ENCODE measurements at regions not wholly inside any gene's neighbourhood (a gene's known extent, or its start where the extent isn't known, plus 50 kb on each side); places are given as distances from the start of the nearest gene placed in this dataset.
"Not testable (repeated sequence)": the region's sequence is repeated elsewhere in the genome, so short reads cannot be mapped to it uniquely, and the experiment has no call there.

DNA sequence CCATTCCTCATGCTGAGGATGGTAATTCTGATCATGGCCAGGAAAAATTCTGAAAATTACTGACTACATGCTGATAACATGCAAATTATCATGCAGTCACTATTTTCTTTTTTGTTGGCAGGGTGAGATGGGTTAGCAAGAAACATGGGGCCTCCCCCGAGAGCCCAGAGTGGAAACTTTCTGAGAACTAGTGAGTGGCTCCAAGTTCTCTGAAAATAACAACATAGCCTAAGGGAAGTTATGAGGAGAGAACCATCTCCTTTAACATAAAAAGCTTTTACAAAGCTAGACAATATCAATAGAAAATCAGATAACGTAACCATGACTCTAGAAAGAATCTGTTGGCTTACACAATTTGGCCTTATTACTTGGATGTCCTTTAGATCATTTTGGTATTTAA, 254.2 kb downstream of the PLOD2 start:
- Histone ChIP-seq H3K9me3 (ENCODE audit: control insufficient read depth in 1 of 2, low read length in 2 of 2) (no peaks in the 10 kb centered on the region), H3K4me1 (ENCODE audit: control insufficient read depth in 1 of 2, insufficient read depth in 2 of 2, low read length in 2 of 2) (no peaks in the 10 kb centered on the region), H3K36me3 (ENCODE audit: control insufficient read depth in 1 of 2, insufficient read depth in 2 of 2, low read length in 2 of 2) (no peaks in the 10 kb centered on the region), H3K27ac (ENCODE audit: low read length) (no peak overlapping the region), H3K27me3 (ENCODE audit: low read depth, low read length) (no peaks in the 10 kb centered on the region), H3K4me3 (ENCODE audit: low read depth in 1 of 2, low read length in 2 of 2) (no peak overlapping the region)

DNA sequence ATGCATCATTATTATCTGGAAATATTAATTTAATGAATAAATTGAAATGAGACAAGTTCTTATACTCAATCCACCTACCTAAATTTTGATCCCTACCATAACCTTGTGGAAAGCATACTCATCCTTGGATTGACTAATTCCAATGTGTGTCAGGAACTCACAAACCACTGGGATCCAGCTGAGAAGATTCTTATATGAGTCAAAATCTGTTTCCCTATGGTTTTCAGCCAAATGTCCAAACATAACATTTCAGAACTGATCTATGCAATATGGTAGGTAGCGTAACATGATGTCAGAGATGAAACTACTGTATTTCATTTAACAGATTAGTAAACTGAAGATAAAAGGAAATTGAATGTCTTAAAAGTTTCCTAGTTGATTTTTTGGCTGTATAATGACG, 250.0 kb downstream of the PLOD2 start:
- Histone ChIP-seq H3K4me1 (ENCODE audit: control insufficient read depth in 1 of 2, insufficient read depth in 2 of 2, low read length in 2 of 2) (no peaks in the 10 kb centered on the region), H3K27me3 (ENCODE audit: low read depth, low read length) (no peaks in the 10 kb centered on the region), H3K4me3 (ENCODE audit: low read depth in 1 of 2, low read length in 2 of 2) (no peak overlapping the region), H3K9me3 (ENCODE audit: control insufficient read depth in 1 of 2, low read length in 2 of 2) (no peaks in the 10 kb centered on the region), H3K27ac (ENCODE audit: low read length) (no peak overlapping the region), H3K36me3 (ENCODE audit: control insufficient read depth in 1 of 2, insufficient read depth in 2 of 2, low read length in 2 of 2) (no peaks in the 10 kb centered on the region)

DNA sequence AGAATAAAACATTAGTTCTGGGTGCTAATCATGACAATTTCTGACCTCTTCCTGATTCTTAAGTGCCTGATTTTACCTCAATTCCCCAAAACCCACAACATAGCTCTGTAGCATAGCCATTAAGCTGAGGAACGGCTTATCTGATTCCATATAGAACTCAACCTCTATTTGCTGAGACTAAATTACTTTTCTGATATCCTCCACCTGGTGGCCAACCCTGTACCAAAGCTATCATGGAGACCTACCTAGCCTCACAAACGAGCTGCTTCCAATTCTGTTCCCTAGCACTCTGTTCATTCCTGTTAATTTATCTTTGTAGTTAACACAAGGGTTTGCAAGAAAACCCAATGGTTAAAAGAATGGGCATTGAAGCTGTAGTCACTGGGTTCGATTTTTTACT, 245.2 kb downstream of the PLOD2 start:
- Histone ChIP-seq H3K27ac (ENCODE audit: low read length) (no peak overlapping the region), H3K9me3 (ENCODE audit: control insufficient read depth in 1 of 2, low read length in 2 of 2) (no peaks in the 10 kb centered on the region), H3K27me3 (ENCODE audit: low read depth, low read length) (no peaks in the 10 kb centered on the region), H3K36me3 (ENCODE audit: control insufficient read depth in 1 of 2, insufficient read depth in 2 of 2, low read length in 2 of 2) (no peaks in the 10 kb centered on the region), H3K4me1 (ENCODE audit: control insufficient read depth in 1 of 2, insufficient read depth in 2 of 2, low read length in 2 of 2) (no peaks in the 10 kb centered on the region), H3K4me3 (ENCODE audit: low read depth in 1 of 2, low read length in 2 of 2) (no peak overlapping the region)

DNA sequence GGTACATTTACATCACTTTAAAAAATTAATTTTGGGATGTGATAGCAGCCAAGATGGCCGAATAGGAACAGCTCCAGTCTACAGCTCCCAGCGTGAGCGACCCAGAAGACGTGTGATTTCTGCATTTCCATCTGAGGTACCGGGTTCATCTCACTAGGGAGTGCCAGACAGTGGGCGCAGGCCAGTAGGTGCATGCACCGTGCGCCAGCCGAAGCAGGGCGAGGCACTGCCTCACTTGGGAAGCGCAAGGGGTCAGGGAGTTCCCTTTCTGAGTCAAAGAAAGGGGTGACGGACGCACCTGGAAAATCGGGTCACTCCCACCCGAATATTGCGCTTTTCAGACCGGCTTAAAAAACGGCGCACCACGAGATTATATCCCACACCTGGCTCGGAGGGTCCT, 233.2 kb downstream of the PLOD2 start:
- H3K4me1 ChIP-seq (ENCODE audit: control insufficient read depth in 1 of 2, insufficient read depth in 2 of 2, low read length in 2 of 2); H3K4me3 ChIP-seq (ENCODE audit: low read depth in 1 of 2, low read length in 2 of 2); H3K36me3 ChIP-seq (ENCODE audit: control insufficient read depth in 1 of 2, insufficient read depth in 2 of 2, low read length in 2 of 2); H3K27me3 ChIP-seq (ENCODE audit: low read depth, low read length); H3K9me3 ChIP-seq (ENCODE audit: control insufficient read depth in 1 of 2, low read length in 2 of 2); H3K27ac ChIP-seq (ENCODE audit: low read length): not testable (repeated sequence)

DNA sequence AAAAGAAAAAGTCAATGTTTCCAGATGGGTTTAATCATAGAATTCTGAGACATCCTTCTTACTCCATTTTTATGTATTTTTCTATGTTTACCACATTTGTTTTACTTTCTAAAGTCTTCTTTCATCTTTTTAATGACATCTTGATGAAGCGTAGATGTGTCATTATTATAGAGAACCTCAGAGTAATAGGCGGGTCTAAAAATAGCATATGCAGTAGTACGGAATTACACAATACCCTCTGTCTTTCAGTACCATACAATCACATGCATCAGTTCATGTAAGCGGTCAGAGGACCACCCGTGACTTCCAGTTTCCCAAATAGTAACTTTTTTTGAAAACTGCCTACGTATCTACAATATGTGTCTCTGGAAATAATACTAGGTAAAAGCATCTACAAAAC, 224.0 kb downstream of the PLOD2 start:
- no peak overlapping the region for H3K27ac ChIP-seq (ENCODE audit: low read length)
- no peaks in the 10 kb centered on the region for H3K4me1 ChIP-seq (ENCODE audit: control insufficient read depth in 1 of 2, insufficient read depth in 2 of 2, low read length in 2 of 2)
- H3K36me3 ChIP-seq (ENCODE audit: control insufficient read depth in 1 of 2, insufficient read depth in 2 of 2, low read length in 2 of 2): no peaks in the 10 kb centered on the region
- no peak overlapping the region for H3K4me3 ChIP-seq (ENCODE audit: low read depth in 1 of 2, low read length in 2 of 2)
- no peaks in the 10 kb centered on the region for H3K27me3 ChIP-seq (ENCODE audit: low read depth, low read length)
- H3K9me3 ChIP-seq (ENCODE audit: control insufficient read depth in 1 of 2, low read length in 2 of 2): no peaks in the 10 kb centered on the region

DNA sequence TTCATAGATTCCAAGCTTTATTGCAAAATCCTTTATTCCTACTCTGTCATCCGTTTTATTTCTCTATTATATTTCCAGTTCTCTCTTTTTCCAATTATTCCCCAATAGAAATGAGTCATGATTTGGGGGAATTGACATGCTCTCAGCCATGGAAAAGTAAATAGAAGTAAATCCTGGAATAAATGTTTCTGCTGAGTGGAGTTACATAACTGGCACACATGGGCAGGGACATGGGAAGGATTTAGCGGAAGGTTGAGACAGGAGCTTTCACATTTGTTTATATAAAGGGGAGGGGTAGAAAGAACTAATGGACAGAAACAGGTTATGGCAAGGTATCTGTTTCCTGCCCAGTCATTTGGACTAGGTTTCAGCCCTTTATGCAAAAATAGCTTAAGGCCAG, 221.6 kb downstream of the PLOD2 start:
- no peaks in the 10 kb centered on the region for H3K4me1 ChIP-seq (ENCODE audit: control insufficient read depth in 1 of 2, insufficient read depth in 2 of 2, low read length in 2 of 2)

DNA sequence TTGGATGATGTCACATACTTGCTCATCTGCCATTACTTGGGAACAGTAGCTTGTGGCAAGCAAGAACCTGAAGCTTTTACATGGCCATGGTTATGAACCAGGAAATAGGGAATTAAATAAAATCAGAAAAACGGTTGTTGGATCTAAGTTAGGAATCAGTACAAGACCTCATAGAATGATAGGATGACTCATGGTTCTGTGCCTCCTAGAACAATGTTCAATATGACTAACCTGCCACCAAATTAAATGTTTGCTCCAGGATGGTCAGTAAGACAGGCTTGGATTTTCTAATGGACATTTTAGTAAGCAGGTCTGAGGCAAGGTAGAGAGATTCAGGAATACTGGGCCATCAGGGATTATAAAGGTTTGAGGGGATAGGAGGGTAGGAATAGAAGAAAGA, 218.9 kb downstream of the PLOD2 start:
- H3K27me3 ChIP-seq (ENCODE audit: low read depth, low read length): no peaks in the 10 kb centered on the region
- no peaks in the 10 kb centered on the region for H3K36me3 ChIP-seq (ENCODE audit: control insufficient read depth in 1 of 2, insufficient read depth in 2 of 2, low read length in 2 of 2)
- no peaks in the 10 kb centered on the region for H3K9me3 ChIP-seq (ENCODE audit: control insufficient read depth in 1 of 2, low read length in 2 of 2)
- H3K4me1 ChIP-seq (ENCODE audit: control insufficient read depth in 1 of 2, insufficient read depth in 2 of 2, low read length in 2 of 2): no peaks in the 10 kb centered on the region
- H3K4me3 ChIP-seq (ENCODE audit: low read depth in 1 of 2, low read length in 2 of 2): no peak overlapping the region
- no peak overlapping the region for H3K27ac ChIP-seq (ENCODE audit: low read length)

More for the DNA sequence above, 221.6 kb downstream of the PLOD2 start:
- Histone ChIP-seq H3K9me3 (ENCODE audit: control insufficient read depth in 1 of 2, low read length in 2 of 2) (no peaks in the 10 kb centered on the region), H3K36me3 (ENCODE audit: control insufficient read depth in 1 of 2, insufficient read depth in 2 of 2, low read length in 2 of 2) (no peaks in the 10 kb centered on the region), H3K4me3 (ENCODE audit: low read depth in 1 of 2, low read length in 2 of 2) (no peak overlapping the region), H3K27me3 (ENCODE audit: low read depth, low read length) (no peaks in the 10 kb centered on the region), H3K27ac (ENCODE audit: low read length) (no peak overlapping the region)

DNA sequence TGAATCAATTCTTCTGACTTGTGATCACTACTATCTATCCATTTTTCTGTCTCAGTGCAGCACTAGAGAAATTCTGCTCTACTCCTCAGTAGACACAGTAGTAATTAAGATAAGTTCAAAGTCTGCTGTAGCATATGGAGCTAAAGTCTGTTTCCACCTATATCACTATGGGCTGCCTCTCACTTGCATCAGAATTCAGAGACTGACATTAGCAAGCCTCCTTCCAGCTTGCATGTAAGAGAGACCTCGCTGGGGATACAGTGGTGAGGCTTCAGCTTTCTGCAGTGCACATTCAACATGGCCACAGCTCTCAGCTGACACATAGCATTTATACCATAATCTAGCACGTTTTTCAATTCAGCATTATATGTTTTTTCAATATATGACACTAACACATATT, 217.0 kb downstream of the PLOD2 start:
- H3K9me3 ChIP-seq (ENCODE audit: control insufficient read depth in 1 of 2, low read length in 2 of 2): peaks cover 0 to 4% of the 10 kb centered on the region in 2 donors

DNA sequence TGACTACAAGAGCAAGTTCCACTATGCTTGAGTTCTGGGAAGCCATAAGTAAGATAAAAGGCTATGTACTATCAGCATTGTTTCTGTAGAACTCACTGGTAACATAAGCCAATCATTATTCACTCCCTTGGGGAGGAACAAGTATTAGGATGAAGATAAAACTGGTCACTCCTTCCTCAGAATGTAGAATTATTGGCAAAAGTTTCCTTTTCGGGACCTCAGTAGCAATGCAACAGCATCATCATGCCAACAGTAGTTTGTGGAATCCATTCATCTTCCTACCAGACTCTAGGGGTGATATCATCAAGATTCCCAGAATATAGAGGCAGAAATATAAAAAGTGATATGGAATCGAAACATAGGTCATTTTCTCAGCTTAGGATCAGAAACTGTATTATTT, 209.5 kb downstream of the PLOD2 start:
- Histone ChIP-seq H3K4me3 (ENCODE audit: low read depth in 1 of 2, low read length in 2 of 2) (no peak overlapping the region), H3K27me3 (ENCODE audit: low read depth, low read length) (no peaks in the 10 kb centered on the region), H3K9me3 (ENCODE audit: control insufficient read depth in 1 of 2, low read length in 2 of 2) (peaks cover 0 to 5% of the 10 kb centered on the region in 2 donors), H3K27ac (ENCODE audit: low read length) (no peak overlapping the region), H3K36me3 (ENCODE audit: control insufficient read depth in 1 of 2, insufficient read depth in 2 of 2, low read length in 2 of 2) (no peaks in the 10 kb centered on the region), H3K4me1 (ENCODE audit: control insufficient read depth in 1 of 2, insufficient read depth in 2 of 2, low read length in 2 of 2) (no peaks in the 10 kb centered on the region)

More for the DNA sequence above, 217.0 kb downstream of the PLOD2 start:
- Histone ChIP-seq H3K27me3 (ENCODE audit: low read depth, low read length) (no peaks in the 10 kb centered on the region), H3K4me3 (ENCODE audit: low read depth in 1 of 2, low read length in 2 of 2) (no peak overlapping the region), H3K4me1 (ENCODE audit: control insufficient read depth in 1 of 2, insufficient read depth in 2 of 2, low read length in 2 of 2) (no peaks in the 10 kb centered on the region), H3K27ac (ENCODE audit: low read length) (no peak overlapping the region), H3K36me3 (ENCODE audit: control insufficient read depth in 1 of 2, insufficient read depth in 2 of 2, low read length in 2 of 2) (no peaks in the 10 kb centered on the region)

DNA sequence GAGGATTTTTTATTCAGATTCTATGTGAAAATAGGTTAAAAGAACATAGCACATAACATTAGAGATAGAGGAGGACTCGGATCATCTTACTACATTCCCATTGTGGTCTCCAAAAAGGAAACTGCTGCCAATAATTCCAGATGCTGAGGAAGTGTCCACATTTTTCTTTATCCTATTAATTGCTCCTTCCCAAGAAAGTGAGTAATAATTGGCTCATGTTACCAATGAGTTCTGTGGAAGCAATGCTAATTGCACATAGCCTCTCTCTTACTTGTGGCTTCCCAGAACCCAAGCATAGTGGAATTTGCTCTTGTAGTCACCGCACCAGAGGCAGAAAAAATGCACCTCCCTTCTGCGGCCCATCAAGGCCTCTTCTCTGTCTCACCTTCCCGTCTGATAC, 208.4 kb downstream of the PLOD2 start:
- Histone ChIP-seq H3K9me3 (ENCODE audit: control insufficient read depth in 1 of 2, low read length in 2 of 2) (peaks cover 0 to 5% of the 10 kb centered on the region in 2 donors), H3K4me1 (ENCODE audit: control insufficient read depth in 1 of 2, insufficient read depth in 2 of 2, low read length in 2 of 2) (no peaks in the 10 kb centered on the region), H3K4me3 (ENCODE audit: low read depth in 1 of 2, low read length in 2 of 2) (no peak overlapping the region), H3K27ac (ENCODE audit: low read length) (no peak overlapping the region), H3K36me3 (ENCODE audit: control insufficient read depth in 1 of 2, insufficient read depth in 2 of 2, low read length in 2 of 2) (no peaks in the 10 kb centered on the region), H3K27me3 (ENCODE audit: low read depth, low read length) (no peaks in the 10 kb centered on the region)

DNA sequence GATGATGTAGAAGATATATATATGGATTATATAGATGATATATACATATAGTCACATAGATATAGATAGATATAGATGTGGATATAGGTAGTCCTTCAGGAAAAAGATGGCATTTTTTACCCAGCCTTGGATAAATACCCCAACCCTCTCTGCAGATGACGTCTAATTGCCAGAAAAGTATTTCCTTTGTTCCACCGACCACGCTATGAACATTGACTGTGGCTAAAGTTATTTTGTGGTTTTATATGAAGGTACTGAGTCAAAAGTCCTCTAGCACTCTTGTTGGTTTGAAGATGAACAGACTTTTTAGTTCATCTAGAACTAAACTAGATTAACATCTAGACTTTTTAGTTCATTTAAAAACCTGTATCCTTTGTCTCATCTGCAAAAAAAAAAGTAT, 207.7 kb downstream of the PLOD2 start:
- H3K9me3 ChIP-seq (ENCODE audit: control insufficient read depth in 1 of 2, low read length in 2 of 2): peaks cover 0 to 5% of the 10 kb centered on the region in 2 donors
- no peaks in the 10 kb centered on the region for H3K36me3 ChIP-seq (ENCODE audit: control insufficient read depth in 1 of 2, insufficient read depth in 2 of 2, low read length in 2 of 2)
- no peak overlapping the region for H3K27ac ChIP-seq (ENCODE audit: low read length)
- no peaks in the 10 kb centered on the region for H3K4me1 ChIP-seq (ENCODE audit: control insufficient read depth in 1 of 2, insufficient read depth in 2 of 2, low read length in 2 of 2)
- H3K27me3 ChIP-seq (ENCODE audit: low read depth, low read length): no peaks in the 10 kb centered on the region
- H3K4me3 ChIP-seq (ENCODE audit: low read depth in 1 of 2, low read length in 2 of 2): no peak overlapping the region

DNA sequence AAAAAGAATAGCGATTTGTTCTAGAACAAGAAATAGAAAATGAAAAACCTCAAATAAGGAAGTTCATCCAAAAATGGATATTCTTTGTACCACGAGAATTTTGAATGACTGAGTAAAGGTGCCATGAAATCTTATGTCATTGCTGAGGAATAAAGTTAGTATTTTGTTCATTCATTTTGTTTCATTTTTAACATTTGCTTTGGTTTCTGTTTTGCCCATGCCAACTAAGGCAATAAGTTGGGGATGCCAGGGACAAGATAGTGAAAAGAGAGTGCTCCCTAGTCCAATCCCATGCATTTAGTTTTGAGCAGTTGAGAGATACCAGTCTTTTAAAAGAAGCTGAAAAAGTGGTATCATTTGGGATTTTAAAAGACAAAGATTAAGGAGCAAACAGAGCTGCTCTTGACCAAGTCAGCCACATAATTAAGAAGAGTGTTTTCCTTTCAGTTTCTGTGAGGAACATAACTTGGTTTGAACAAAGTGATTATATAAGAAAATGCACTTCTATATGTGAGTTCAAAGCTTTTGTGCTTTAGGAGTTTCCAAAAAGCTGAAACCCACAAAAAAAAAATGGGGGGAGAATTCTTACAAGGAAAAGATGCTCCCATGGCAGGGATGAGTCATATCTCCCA, 201.4 kb downstream of the PLOD2 start:
- H3K36me3 ChIP-seq (ENCODE audit: control insufficient read depth in 1 of 2, insufficient read depth in 2 of 2, low read length in 2 of 2): no peaks in the 10 kb centered on the region
- H3K4me3 ChIP-seq (ENCODE audit: low read depth in 1 of 2, low read length in 2 of 2): no peak overlapping the region
- no peak overlapping the region for H3K27ac ChIP-seq (ENCODE audit: low read length)
- H3K9me3 ChIP-seq (ENCODE audit: control insufficient read depth in 1 of 2, low read length in 2 of 2): no peaks in the 10 kb centered on the region
- no peaks in the 10 kb centered on the region for H3K4me1 ChIP-seq (ENCODE audit: control insufficient read depth in 1 of 2, insufficient read depth in 2 of 2, low read length in 2 of 2)
- no peaks in the 10 kb centered on the region for H3K27me3 ChIP-seq (ENCODE audit: low read depth, low read length)

Measured in muscle layer of duodenum (tissue), 2 donors.